Caco-2 (cell line): ENCODE measurements at regions not wholly inside any gene's neighbourhood (a gene's known extent, or its start where the extent isn't known, plus 50 kb on each side); places are given as distances from the start of the nearest gene placed in this dataset.

Experiments
- BruUV-seq: library from RNA; stranded (reverse); fragments of 400-500 nt; replicated peaks from 2 replicates; lab custom pipeline; 2021; lab: Mats Ljungman, UMichigan
- CTCF ChIA-PET: fragments of 300-600 bp; sonication (Branson Sonifier 250); formaldehyde crosslinking; loops from one replicate; lab custom pipeline; 2022; ENCODE audit warnings: antibody characterized with exemption; lab: Charles Lee
- POLR2A ChIA-PET: fragments of 300-600 bp; sonication (Branson Sonifier 250); formaldehyde crosslinking; loops from one replicate; lab custom pipeline; 2022; ENCODE audit warnings: antibody characterized with exemption; lab: Charles Lee
- DNase-seq, 2 experiments: peaks; one replicate each; pipeline versions ENCODE4 v3.0.0 to v3.0.0-alpha.2; 2020 to 2022
- H3K27me3 ChIP-seq: replicated peaks from 2 replicates; pipeline ENCODE4 v1.6.0; 2011; ENCODE audit warnings: low read length; ENCODE audit not compliant: control insufficient read depth, insufficient read depth
- H3K36me3 ChIP-seq: 2 replicates; pipeline ENCODE4 v1.5.1; 2011; ENCODE audit warnings: low read length; ENCODE audit not compliant: control insufficient read depth, insufficient read depth
- H3K4me1 ChIP-seq: fragments of 250-450 bp; sonication (Bioruptor Pico); 2 replicates; pipeline ENCODE4 v1.5.1; 2020; ENCODE audit warnings: mild to moderate bottlenecking
- H3K4me3 ChIP-seq: 2 replicates; pipeline ENCODE4 v1.5.1; 2011; ENCODE audit warnings: low read depth, mild to moderate bottlenecking, control low read depth, low read length
- H3K9me3 ChIP-seq: fragments of 250-450 bp; sonication (Bioruptor Pico); 2 replicates; pipeline ENCODE4 v1.5.1; 2020; ENCODE audit warnings: mild to moderate bottlenecking, moderate library complexity
- H3K27ac Mint-ChIP-seq: one replicate; pipeline ENCODE4 v1.8.0; 2022; ENCODE audit warnings: mixed read lengths; ENCODE audit not compliant: unreplicated experiment
- H3K27me3 Mint-ChIP-seq: one replicate; pipeline ENCODE4 v1.8.0; 2022; ENCODE audit warnings: mixed read lengths; ENCODE audit not compliant: insufficient read depth, unreplicated experiment
- H3K36me3 Mint-ChIP-seq: one replicate; pipeline ENCODE4 v1.8.0; 2022; ENCODE audit warnings: mild to moderate bottlenecking, mixed read lengths; ENCODE audit not compliant: insufficient read depth, unreplicated experiment
- H3K4me1 Mint-ChIP-seq: one replicate; pipeline ENCODE4 v1.8.0; 2022; ENCODE audit warnings: low read depth, mixed read lengths; ENCODE audit not compliant: unreplicated experiment
- H3K4me3 Mint-ChIP-seq: one replicate; pipeline ENCODE4 v1.8.0; 2022; ENCODE audit warnings: mild to moderate bottlenecking, moderate library complexity, mixed read lengths; ENCODE audit not compliant: unreplicated experiment
- H3K9me3 Mint-ChIP-seq: one replicate; pipeline ENCODE4 v1.8.0; 2022; ENCODE audit warnings: mixed read lengths; ENCODE audit not compliant: unreplicated experiment
- intact Hi-C: fragments of 100-400 bp; cut with micrococcal nuclease; formaldehyde crosslinking; loops from one replicate; pipeline ENCODE4 v1.10.0; 2022; ENCODE audit not compliant: unreplicated experiment
- TF ChIP-seq, protein P1 (sequence below), 2 experiments: fragments of 200-600 bp in 1 of 2; IDR thresholded peaks; 1 replicate in 1 of 2; 2 replicates in 1 of 2; pipeline versions ENCODE4 v1.5.1 to v1.8.0; 2011 to 2022; ENCODE audit warnings: antibody characterized with exemption in 1 of 2, control low read depth in 1 of 2, inconsistent platforms in 1 of 2, low read depth in 1 of 2, low read length in 1 of 2, mild to moderate bottlenecking in 1 of 2, moderate library complexity in 1 of 2; ENCODE audit not compliant: insufficient read depth in 1 of 2, severe bottlenecking in 1 of 2, unreplicated experiment in 1 of 2

DNA sequence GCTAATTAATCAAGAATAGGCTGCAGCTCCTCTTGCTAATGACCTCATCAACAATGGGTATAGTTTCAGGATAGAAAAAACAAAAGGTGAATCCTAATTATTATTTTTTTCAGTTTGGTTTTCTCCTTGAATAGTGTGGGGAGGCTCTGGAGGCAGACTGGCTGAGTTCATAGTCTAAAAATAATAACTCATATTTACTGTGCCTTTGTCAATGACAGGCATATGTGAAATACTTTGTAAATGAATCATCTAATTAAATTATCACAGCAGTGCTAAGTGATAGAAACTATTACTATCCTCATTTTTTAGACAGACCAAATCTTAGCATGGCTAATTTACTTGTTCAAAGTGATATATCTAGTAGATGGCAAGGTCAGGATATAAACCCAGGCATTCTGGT, 1261.0 kb upstream of the SLC10A2 start:
- H3K27me3 Mint-ChIP-seq = no peaks in the 10 kb centered on the region
- TF ChIP-seq, protein P1, sequence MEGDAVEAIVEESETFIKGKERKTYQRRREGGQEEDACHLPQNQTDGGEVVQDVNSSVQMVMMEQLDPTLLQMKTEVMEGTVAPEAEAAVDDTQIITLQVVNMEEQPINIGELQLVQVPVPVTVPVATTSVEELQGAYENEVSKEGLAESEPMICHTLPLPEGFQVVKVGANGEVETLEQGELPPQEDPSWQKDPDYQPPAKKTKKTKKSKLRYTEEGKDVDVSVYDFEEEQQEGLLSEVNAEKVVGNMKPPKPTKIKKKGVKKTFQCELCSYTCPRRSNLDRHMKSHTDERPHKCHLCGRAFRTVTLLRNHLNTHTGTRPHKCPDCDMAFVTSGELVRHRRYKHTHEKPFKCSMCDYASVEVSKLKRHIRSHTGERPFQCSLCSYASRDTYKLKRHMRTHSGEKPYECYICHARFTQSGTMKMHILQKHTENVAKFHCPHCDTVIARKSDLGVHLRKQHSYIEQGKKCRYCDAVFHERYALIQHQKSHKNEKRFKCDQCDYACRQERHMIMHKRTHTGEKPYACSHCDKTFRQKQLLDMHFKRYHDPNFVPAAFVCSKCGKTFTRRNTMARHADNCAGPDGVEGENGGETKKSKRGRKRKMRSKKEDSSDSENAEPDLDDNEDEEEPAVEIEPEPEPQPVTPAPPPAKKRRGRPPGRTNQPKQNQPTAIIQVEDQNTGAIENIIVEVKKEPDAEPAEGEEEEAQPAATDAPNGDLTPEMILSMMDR (IDR thresholded peaks at IDR 0.05; ENCODE audit: insufficient read depth in 1 of 2, low read depth in 1 of 2, low read length in 1 of 2, severe bottlenecking in 1 of 2, unreplicated experiment in 1 of 2) = no peak
- Histone ChIP-seq H3K9me3 (no peaks in the 10 kb centered on the region), H3K36me3 (no peaks in the 10 kb centered on the region), H3K4me1 (no peaks in the 10 kb centered on the region), H3K27me3 (no peaks in the 10 kb centered on the region), H3K4me3 (no peak overlapping the region)
- H3K9me3 Mint-ChIP-seq = peaks cover 12% of the 10 kb centered on the region
- H3K4me3 Mint-ChIP-seq = no peak overlapping the region
- POLR2A ChIA-PET = no interaction called here
- H3K36me3 Mint-ChIP-seq = no peaks in the 10 kb centered on the region
- no peaks in the 10 kb centered on the region for H3K4me1 Mint-ChIP-seq
- no peak for DNase-seq
- no TSS peak for BruUV-seq
- CTCF ChIA-PET = no interaction called here
- intact Hi-C loops = no loop called here
- no peak overlapping the region for H3K27ac Mint-ChIP-seq

DNA sequence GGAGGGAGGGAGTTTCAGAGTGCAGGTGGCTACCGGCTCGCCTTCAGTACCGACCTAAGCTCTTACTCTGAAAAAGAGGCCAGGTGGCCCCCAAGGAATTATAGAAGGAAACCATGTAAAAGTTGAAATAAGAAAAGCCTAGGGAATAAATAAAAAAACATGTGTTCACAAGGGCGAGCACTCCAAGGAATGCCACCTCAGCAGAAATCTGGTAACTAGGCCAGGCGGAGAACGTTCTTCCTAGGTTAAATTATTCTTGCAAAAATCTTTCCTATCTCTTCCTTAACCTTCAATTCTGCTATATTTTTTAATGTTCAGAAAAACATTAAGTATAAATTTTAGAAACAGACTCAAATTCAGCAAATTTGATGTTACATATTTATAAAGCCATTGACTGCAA, 1260.3 kb upstream of the SLC10A2 start:
- no peaks in the 10 kb centered on the region for H3K36me3 ChIP-seq
- no TSS peak for BruUV-seq
- Mint-ChIP-seq H3K4me1 (no peaks in the 10 kb centered on the region), H3K27ac (no peak overlapping the region), H3K4me3 (no peak overlapping the region), H3K9me3 (peaks cover 5% of the 10 kb centered on the region), H3K27me3 (no peaks in the 10 kb centered on the region), H3K36me3 (no peaks in the 10 kb centered on the region)
- H3K27me3 ChIP-seq = no peaks in the 10 kb centered on the region
- H3K9me3 ChIP-seq = no peaks in the 10 kb centered on the region
- CTCF ChIA-PET = no interaction called here
- no peak for DNase-seq
- no peak overlapping the region for H3K4me3 ChIP-seq
- POLR2A ChIA-PET = no interaction called here
- intact Hi-C loops = no loop called here
- no peaks in the 10 kb centered on the region for H3K4me1 ChIP-seq
- TF ChIP-seq, protein P1 (IDR thresholded peaks at IDR 0.05; ENCODE audit: insufficient read depth in 1 of 2, low read depth in 1 of 2, low read length in 1 of 2, severe bottlenecking in 1 of 2, unreplicated experiment in 1 of 2) = no peak

DNA sequence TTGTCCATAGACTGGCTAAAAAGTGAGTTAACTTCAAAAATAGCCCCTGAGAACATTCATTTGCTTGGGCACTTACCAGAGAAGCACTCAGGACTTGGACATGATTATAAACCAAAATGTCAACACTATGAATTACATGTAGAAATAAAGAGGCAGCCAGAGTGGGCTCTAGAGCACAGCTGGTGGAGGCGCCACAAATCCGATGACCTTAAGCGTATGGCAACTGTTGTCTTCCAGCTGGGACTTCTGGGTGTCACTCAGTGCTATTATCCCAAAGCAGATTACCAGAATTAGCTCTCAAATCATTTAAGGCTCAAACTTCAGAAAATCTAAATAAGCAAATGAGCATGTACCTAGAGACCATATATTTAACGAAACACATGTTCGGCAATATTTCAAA, 1255.5 kb upstream of the SLC10A2 start:
- POLR2A ChIA-PET = no interaction called here
- TF ChIP-seq, protein P1 (IDR thresholded peaks at IDR 0.05; ENCODE audit: insufficient read depth in 1 of 2, low read depth in 1 of 2, low read length in 1 of 2, severe bottlenecking in 1 of 2, unreplicated experiment in 1 of 2) = no peak
- BruUV-seq = no TSS peak
- Mint-ChIP-seq H3K4me3 (no peak overlapping the region), H3K36me3 (no peaks in the 10 kb centered on the region), H3K27me3 (no peaks in the 10 kb centered on the region), H3K27ac (no peak overlapping the region), H3K4me1 (no peaks in the 10 kb centered on the region), H3K9me3 (no peaks in the 10 kb centered on the region)
- peaks cover 1% of the 10 kb centered on the region; the same call in 1 of the 2 replicates for H3K4me1 ChIP-seq
- intact Hi-C loops = no loop called here
- DNase-seq = no peak
- no peaks in the 10 kb centered on the region for H3K9me3 ChIP-seq
- H3K27me3 ChIP-seq = no peaks in the 10 kb centered on the region
- no peak overlapping the region for H3K4me3 ChIP-seq
- CTCF ChIA-PET = no interaction called here
- no peaks in the 10 kb centered on the region for H3K36me3 ChIP-seq
